GM12878 (cell line): ENCODE measurements at regions not wholly inside any gene's neighbourhood (a gene's known extent, or its start where the extent isn't known, plus 50 kb on each side); places are given as distances from the start of the nearest gene placed in this dataset.

ENCODE experiments used
- ATAC-seq: fragments of 200-7000 bp; cut with Tn5 transposase; 3 replicates; pipeline ENCODE4 v1.9.1; 2020; ENCODE audit warnings: mild to moderate bottlenecking, moderate library complexity
- BruUV-seq: library from RNA; stranded (reverse); fragments of 400-500 nt; replicated peaks from 2 replicates; lab custom pipeline; 2021; lab: Mats Ljungman, UMichigan
- CTCF ChIA-PET: fragments of 300-600 bp; sonication (Branson Sonifier 250); formaldehyde crosslinking; extraction: SDS; loops from one replicate; lab custom pipeline; 2021; ENCODE audit warnings: inconsistent platforms; lab: Yijun Ruan, JAX
- POLR2A ChIA-PET: fragments of 350-600 bp; formaldehyde crosslinking; extraction: SDS; loops from one replicate; lab custom pipeline; 2021; ENCODE audit warnings: inconsistent platforms; lab: Charles Lee
- RAD21 ChIA-PET: fragments of 300-600 bp; sonication (Branson Sonifier 250); formaldehyde crosslinking; loops from one replicate; lab custom pipeline; 2023; ENCODE audit warnings: antibody characterized with exemption; ENCODE audit not compliant: unreplicated experiment; lab: Charles Lee
- SMC1A ChIA-PET: fragments of 300-600 bp; sonication (Branson Sonifier 250); formaldehyde crosslinking; loops from one replicate; lab custom pipeline; 2023; ENCODE audit not compliant: unreplicated experiment, uncharacterized antibody; lab: Charles Lee
- DNase-seq: peaks from one replicate; pipeline ENCODE4 v3.0.0-alpha.2; 2011; ENCODE audit warnings: low read depth, low spot score
- FAIRE-seq: peaks from 3 replicates; lab custom pipeline; 2011; peaks lifted over from hg19 to GRCh38; lab: Jason Lieb, UNC
- H2AFZ ChIP-seq: 2 replicates; pipeline ENCODE4 v1.6.0; 2011; ENCODE audit warnings: low read depth, low read length, control low read depth; ENCODE audit not compliant: control insufficient read depth
- H3K27ac ChIP-seq: 2 replicates; pipeline ENCODE4 v1.5.1; 2011; ENCODE audit warnings: control low read depth; ENCODE audit not compliant: control insufficient read depth, insufficient read depth
- H3K27me3 ChIP-seq, 2 experiments: replicated peaks in 1 of 2; 2 replicates each; pipeline versions ENCODE4 v1.6.0 to v1.6.1; 2011; ENCODE audit warnings: low read length in 1 of 2; ENCODE audit not compliant: control insufficient read depth in 2 of 2, insufficient read depth in 2 of 2
- H3K36me3 ChIP-seq, 2 experiments: 2 replicates each; pipeline ENCODE4 v1.5.1; 2011; ENCODE audit warnings: low read length in 1 of 2; ENCODE audit not compliant: control insufficient read depth in 2 of 2, insufficient read depth in 2 of 2
- H3K4me1 ChIP-seq: 2 replicates; pipeline ENCODE4 v1.6.1; 2011; ENCODE audit warnings: mild to moderate bottlenecking, low read length, moderate library complexity, mixed read lengths; ENCODE audit not compliant: control insufficient read depth, insufficient read depth
- H3K4me2 ChIP-seq: 2 replicates; pipeline ENCODE4 v1.6.0; 2011; ENCODE audit warnings: control low read depth; ENCODE audit not compliant: control insufficient read depth, insufficient read depth
- H3K4me3 ChIP-seq: fragments of 200-600 bp; sonication (generic); 2 replicates; pipeline ENCODE4 v1.5.1; 2016
- H3K79me2 ChIP-seq: 2 replicates; pipeline ENCODE4 v1.6.0; 2011; ENCODE audit warnings: low read length; ENCODE audit not compliant: control insufficient read depth, insufficient read depth
- H3K9ac ChIP-seq: 2 replicates; pipeline ENCODE4 v1.8.0; 2011; ENCODE audit warnings: low read length, control low read depth, mixed read lengths; ENCODE audit not compliant: control insufficient read depth, insufficient read depth
- H3K9me3 ChIP-seq: replicated peaks from 3 replicates; pipeline ENCODE4 v1.5.1; 2011; ENCODE audit warnings: mild to moderate bottlenecking, low read length; ENCODE audit not compliant: control insufficient read depth, insufficient read depth
- H4K20me1 ChIP-seq: 2 replicates; pipeline ENCODE4 v1.6.0; 2011; ENCODE audit not compliant: control insufficient read depth, insufficient read depth
- CHD4 ChIP-seq: fragments of 200-600 bp; sonication (generic); IDR thresholded peaks from 2 replicates; pipeline ENCODE4 v1.6.1; 2016; ENCODE audit warnings: mild to moderate bottlenecking
- EP300 ChIP-seq, 2 experiments: fragments of 150-350 bp in 1 of 2; IDR thresholded peaks; 2 replicates each; pipeline ENCODE4 v1.6.1; 2011 to 2012; ENCODE audit warnings: low read depth in 2 of 2, low read length in 2 of 2, borderline replicate concordance in 1 of 2, improper control_type of control experiment in 1 of 2, inconsistent platforms in 1 of 2; ENCODE audit not compliant: control insufficient read depth in 1 of 2
- FOS ChIP-seq: IDR thresholded peaks from 3 replicates; pipeline ENCODE4 v1.6.1; 2011; ENCODE audit warnings: borderline replicate concordance; ENCODE audit not compliant: insufficient read length; ENCODE audit errors: extremely low read depth
- IKZF2 ChIP-seq, 2 experiments: fragments of 450-650 bp; IDR thresholded peaks; 2 replicates each; pipeline ENCODE4 v1.6.1; 2017; ENCODE audit warnings: mild to moderate bottlenecking in 2 of 2, moderate library complexity in 2 of 2
- IRF3 ChIP-seq: fragments of 450-650 bp; IDR thresholded peaks from 2 replicates; pipeline ENCODE4 v1.6.1; 2014; ENCODE audit warnings: mild to moderate bottlenecking
- MXI1 ChIP-seq: fragments of 150-350 bp; IDR thresholded peaks from 2 replicates; pipeline ENCODE4 v1.6.1; 2011; ENCODE audit warnings: low read depth, mild to moderate bottlenecking, inconsistent platforms, low read length, improper control_type of control experiment
- NBN ChIP-seq: fragments of 450-650 bp; IDR thresholded peaks from 2 replicates; pipeline ENCODE4 v1.6.1; 2016
- NFYB ChIP-seq: IDR thresholded peaks from 2 replicates; pipeline ENCODE4 v1.6.1; 2011; ENCODE audit warnings: low read depth, mild to moderate bottlenecking, low read length, improper control_type of control experiment, moderate library complexity; ENCODE audit not compliant: insufficient read depth
- PBX3 ChIP-seq: IDR thresholded peaks from 2 replicates; pipeline ENCODE4 v1.6.1; 2011; ENCODE audit warnings: mild to moderate bottlenecking, low read depth, low read length, moderate library complexity; ENCODE audit not compliant: insufficient replicate concordance
- RBBP5 ChIP-seq: fragments of 200-600 bp; sonication (generic); conservative IDR thresholded peaks from 2 replicates; pipeline ENCODE4 v1.6.1; 2016
- ZNF622 ChIP-seq: fragments of 450-650 bp; IDR thresholded peaks from 2 replicates; pipeline ENCODE4 v1.6.1; 2017; ENCODE audit warnings: mild to moderate bottlenecking, inconsistent platforms
- WGBS: methylation state at CpG from one replicate; pipeline ENCODE4 v1.1.6; 2016; ENCODE audit warnings: low lambda C conversion rate; ENCODE audit not compliant: insufficient replicate concordance, insufficient coverage; ENCODE audit errors: missing lambda C conversion rate; 5-methylcytosine and 5-hydroxymethylcytosine counted together
- in situ Hi-C: fragments of 300-500 bp; cut with MboI; formaldehyde crosslinking; loops from 9 replicates; pipeline ENCODE4 v1.14.3; 2018; ENCODE audit warnings: mixed read lengths
- intact Hi-C: fragments of 100-400 bp; cut with micrococcal nuclease; formaldehyde crosslinking; loops from one replicate; pipeline ENCODE4 v1.14.2; 2022; ENCODE audit not compliant: unreplicated experiment
- TF ChIP-seq, protein P1 (sequence below): IDR thresholded peaks from 2 replicates; pipeline ENCODE4 v1.6.1; 2011; ENCODE audit warnings: low read depth, low read length, improper control_type of control experiment, borderline replicate concordance
- TF ChIP-seq, protein P2 (sequence below): fragments of 450-650 bp; conservative IDR thresholded peaks from 2 replicates; pipeline ENCODE4 v1.6.1; 2017; ENCODE audit warnings: mild to moderate bottlenecking, moderate library complexity

DNA sequence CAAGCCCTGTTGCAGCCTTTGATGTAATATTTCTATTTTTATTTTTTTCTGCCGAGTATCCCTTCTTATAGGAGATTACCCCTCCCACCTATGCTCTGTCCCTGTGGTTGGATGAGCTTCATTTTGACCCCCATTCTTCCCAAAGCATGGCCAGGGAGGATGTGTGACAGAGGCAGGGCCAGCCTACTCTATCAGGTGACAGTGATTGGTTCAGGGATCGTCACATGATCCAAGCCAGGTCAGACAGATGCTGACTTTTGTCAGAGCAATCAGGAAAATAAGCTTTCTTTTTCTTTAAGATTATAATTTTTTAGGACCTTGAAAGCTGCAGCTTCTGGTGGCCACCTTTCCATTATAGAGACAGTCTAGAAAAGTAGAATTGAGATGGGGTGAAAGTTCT, 314.3 kb downstream of the NUP35 start:
- Histone ChIP-seq H3K4me3 (no peak overlapping the region), H3K79me2 (no peaks in the 10 kb centered on the region), H3K9me3 (no peaks in the 10 kb centered on the region), H3K4me2 (no peak overlapping the region), H3K36me3 (no peaks in the 10 kb centered on the region), H3K27ac (no peak overlapping the region), H3K4me1 (no peaks in the 10 kb centered on the region), H3K27me3 (no peaks in the 10 kb centered on the region), H3K9ac (no peak overlapping the region), H4K20me1 (no peaks in the 10 kb centered on the region), H2AFZ (no peak overlapping the region)
- ChIA-PET SMC1A (interaction anchor here (1.4 kb wide), 1 partner anchor 26 kb away, joined by 3 read pairs; no protein-coding TSS in a partner anchor), CTCF (no interaction called here), RAD21 (no interaction called here), POLR2A (no interaction called here)
- in situ Hi-C loops (no loop called here), intact Hi-C loops (no loop called here)
- 46% methylated on average over 2 of the region's 2 CpGs for whole genome bisulfite sequencing
- DNase-seq (no peak), FAIRE-seq (no peak), ATAC-seq (no peak)
- BruUV-seq, result no TSS peak
- TF ChIP-seq FOS (no peak), CHD4 (no peak), RBBP5 (no peak), NFYB (peak; percentile 47; the same call in 1 of the 2 replicates), EP300 (IDR thresholded peaks at IDR 0.05; ENCODE audit: borderline replicate concordance in 1 of 2, control insufficient read depth in 1 of 2, low read depth in 2 of 2, low read length in 2 of 2) (no peak)

- no peak overlapping the region for H3K4me3 ChIP-seq
- WGBS, result 0% methylated on average over 1 of the region's 1 CpG
- SMC1A ChIA-PET, result interaction anchor here (1.3 kb wide), 1 partner anchor 9 kb away, joined by 3 read pairs; no protein-coding TSS in a partner anchor
- TF ChIP-seq IKZF2 (IDR thresholded peaks at IDR 0.05), result no peak
- TF ChIP-seq ZNF622, result no peak
- TF ChIP-seq, protein P1, sequence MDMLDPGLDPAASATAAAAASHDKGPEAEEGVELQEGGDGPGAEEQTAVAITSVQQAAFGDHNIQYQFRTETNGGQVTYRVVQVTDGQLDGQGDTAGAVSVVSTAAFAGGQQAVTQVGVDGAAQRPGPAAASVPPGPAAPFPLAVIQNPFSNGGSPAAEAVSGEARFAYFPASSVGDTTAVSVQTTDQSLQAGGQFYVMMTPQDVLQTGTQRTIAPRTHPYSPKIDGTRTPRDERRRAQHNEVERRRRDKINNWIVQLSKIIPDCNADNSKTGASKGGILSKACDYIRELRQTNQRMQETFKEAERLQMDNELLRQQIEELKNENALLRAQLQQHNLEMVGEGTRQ, result no peak
- no peak for TF ChIP-seq NBN
- TF ChIP-seq IRF3, result no peak
- no peak for TF ChIP-seq MXI1
- TF ChIP-seq PBX3, result no peak
- TF ChIP-seq, protein P2, sequence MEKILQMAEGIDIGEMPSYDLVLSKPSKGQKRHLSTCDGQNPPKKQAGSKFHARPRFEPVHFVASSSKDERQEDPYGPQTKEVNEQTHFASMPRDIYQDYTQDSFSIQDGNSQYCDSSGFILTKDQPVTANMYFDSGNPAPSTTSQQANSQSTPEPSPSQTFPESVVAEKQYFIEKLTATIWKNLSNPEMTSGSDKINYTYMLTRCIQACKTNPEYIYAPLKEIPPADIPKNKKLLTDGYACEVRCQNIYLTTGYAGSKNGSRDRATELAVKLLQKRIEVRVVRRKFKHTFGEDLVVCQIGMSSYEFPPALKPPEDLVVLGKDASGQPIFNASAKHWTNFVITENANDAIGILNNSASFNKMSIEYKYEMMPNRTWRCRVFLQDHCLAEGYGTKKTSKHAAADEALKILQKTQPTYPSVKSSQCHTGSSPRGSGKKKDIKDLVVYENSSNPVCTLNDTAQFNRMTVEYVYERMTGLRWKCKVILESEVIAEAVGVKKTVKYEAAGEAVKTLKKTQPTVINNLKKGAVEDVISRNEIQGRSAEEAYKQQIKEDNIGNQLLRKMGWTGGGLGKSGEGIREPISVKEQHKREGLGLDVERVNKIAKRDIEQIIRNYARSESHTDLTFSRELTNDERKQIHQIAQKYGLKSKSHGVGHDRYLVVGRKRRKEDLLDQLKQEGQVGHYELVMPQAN, result no peak
Observed at GRCh38 chr2:183455056-183455455, 330.8 kb downstream of the NUP35 start.

More at GRCh38 chr2:183455056-183455455, 330.8 kb downstream of the NUP35 start:
- no peak overlapping the region for H3K9ac ChIP-seq
- ChIA-PET POLR2A (no interaction called here), CTCF (no interaction called here), RAD21 (interaction anchor here (0.5 kb wide), 1 partner anchor 35 kb away, joined by 3 read pairs; no protein-coding TSS in a partner anchor)
- H4K20me1 ChIP-seq, result no peaks in the 10 kb centered on the region
- intact Hi-C loops, result no loop called here
- H3K79me2 ChIP-seq, result no peaks in the 10 kb centered on the region
- H3K27ac ChIP-seq, result no peak overlapping the region
- no peak overlapping the region for H3K4me2 ChIP-seq
- in situ Hi-C loops, result no loop called here
- DNase-seq, result no peak
- H3K9me3 ChIP-seq, result no peaks in the 10 kb centered on the region
- no peaks in the 10 kb centered on the region for H3K4me1 ChIP-seq
- H3K36me3 ChIP-seq, result no peaks in the 10 kb centered on the region
- no peak for ATAC-seq
- H2AFZ ChIP-seq, result no peak overlapping the region
- FAIRE-seq, result no peak
- no peaks in the 10 kb centered on the region for H3K27me3 ChIP-seq
- BruUV-seq, result no TSS peak
